T-helper 1 cell (primary cell): ENCODE measurements at regions not wholly inside any gene's neighbourhood (a gene's known extent, or its start where the extent isn't known, plus 50 kb on each side); places are given as distances from the start of the nearest gene placed in this dataset.
"Not testable (repeated sequence)": the region's sequence is repeated elsewhere in the genome, so short reads cannot be mapped to it uniquely, and the experiment has no call there.

Experiments
- DNase-seq, 5 donors: peaks; one replicate each; pipeline ENCODE4 v3.0.0-alpha.2; 2012 to 2020

GRCh38 chr4:75422998-75423397 lies 91.2 kb downstream of the RCHY1 start:
- DNase-seq, result no peak

GRCh38 chr4:75412746-75413145 lies 101.5 kb downstream of the RCHY1 start:
- DNase-seq, result no peak

- no peak for DNase-seq
These were observed 115.7 kb downstream of the RCHY1 start for GRCh38 chr4:75398501-75398900.

GRCh38 chr4:75391489-75392166 lies 122.6 kb downstream of the RCHY1 start:
- DNase-seq, result no peak

GRCh38 chr4:75386426-75386825 lies 127.8 kb downstream of the RCHY1 start:
- DNase-seq, result not testable (repeated sequence)

GRCh38 chr4:75385106-75385505 lies 129.1 kb downstream of the RCHY1 start:
- no peak for DNase-seq

- DNase-seq, result no peak
These were observed 137.7 kb downstream of the RCHY1 start for GRCh38 chr4:75376543-75376942.

- no peak for DNase-seq
These were observed 142.3 kb downstream of the RCHY1 start for GRCh38 chr4:75371915-75372314.

GRCh38 chr4:75370576-75370975 lies 143.6 kb downstream of the RCHY1 start:
- DNase-seq, result no peak

- no peak for DNase-seq
These were observed 168.8 kb downstream of the RCHY1 start for GRCh38 chr4:75345423-75345822.

GRCh38 chr4:75344915-75345314 lies 169.3 kb downstream of the RCHY1 start:
- no peak for DNase-seq

GRCh38 chr4:75343333-75343732 lies 170.9 kb downstream of the RCHY1 start:
- DNase-seq, result no peak

GRCh38 chr4:75340561-75340960 lies 173.6 kb downstream of the RCHY1 start:
- DNase-seq, result no peak

GRCh38 chr4:75338352-75338880 lies 175.8 kb downstream of the RCHY1 start:
- no peak for DNase-seq

GRCh38 chr4:75327804-75328512 lies 186.2 kb downstream of the RCHY1 start:
- DNase-seq, result no peak

- no peak for DNase-seq
These were observed 188.8 kb downstream of the RCHY1 start for GRCh38 chr4:75325318-75325979.

GRCh38 chr4:75321484-75321883 lies 192.7 kb downstream of the RCHY1 start:
- DNase-seq, result no peak

- not testable (repeated sequence) for DNase-seq
These were observed 196.6 kb downstream of the RCHY1 start for GRCh38 chr4:75317641-75318040.

- DNase-seq, result no peak
These were observed 206.2 kb downstream of the RCHY1 start for GRCh38 chr4:75308049-75308448.

GRCh38 chr4:75306506-75306905 lies 207.7 kb downstream of the RCHY1 start:
- DNase-seq, result no peak

- no peak for DNase-seq
These were observed 211.6 kb downstream of the RCHY1 start for GRCh38 chr4:75302648-75303047.

GRCh38 chr4:75289914-75290582 lies 224.2 kb downstream of the RCHY1 start:
- DNase-seq, result no peak
